ENCODE measurements at regions not wholly inside any gene's neighbourhood (a gene's known extent, or its start where the extent isn't known, plus 50 kb on each side); places are given as distances from the start of the nearest gene placed in this dataset.
"Not testable (repeated sequence)": the region's sequence is repeated elsewhere in the genome, so short reads cannot be mapped to it uniquely, and the experiment has no call there.

DNA sequence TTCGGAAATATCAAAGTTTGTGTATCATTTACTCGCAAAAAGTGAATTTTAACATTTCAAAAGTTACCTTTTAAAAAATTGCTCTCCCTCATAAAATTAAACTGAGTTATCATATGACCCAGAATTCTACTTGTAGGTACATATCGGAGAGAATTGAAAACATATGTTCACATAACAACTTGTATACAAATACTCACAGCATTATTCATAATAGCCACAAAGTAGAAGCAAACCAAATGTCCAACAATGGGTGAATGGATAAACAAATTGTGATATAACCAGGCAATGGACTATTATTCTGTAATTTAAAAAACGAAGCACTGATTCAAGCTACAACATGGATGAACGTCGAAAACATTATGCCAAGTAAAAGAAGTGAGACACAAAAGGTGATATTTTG, 412.0 kb upstream of the TCF4 start:
- no peak for DNase-seq

DNA sequence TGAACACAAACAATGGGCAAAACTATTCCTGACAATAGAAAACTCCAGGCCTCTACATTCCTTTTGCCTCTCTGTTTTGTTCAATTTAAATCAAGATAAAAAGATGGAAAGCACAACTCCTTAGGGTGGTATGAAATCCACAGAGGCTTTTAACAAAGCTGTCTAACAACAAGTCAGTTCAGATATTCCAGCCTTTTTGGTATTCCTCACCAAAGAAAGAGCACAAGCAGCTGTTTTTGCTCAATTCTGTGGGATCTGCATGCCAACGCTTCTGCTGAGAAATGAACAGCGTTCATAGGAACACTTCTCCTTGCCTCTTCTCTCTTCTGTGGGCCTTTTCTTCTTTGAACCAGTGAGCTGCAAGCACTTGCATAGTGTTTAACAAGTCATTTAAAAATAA, 411.6 kb upstream of the TCF4 start:
- DNase-seq = no peak

DNA sequence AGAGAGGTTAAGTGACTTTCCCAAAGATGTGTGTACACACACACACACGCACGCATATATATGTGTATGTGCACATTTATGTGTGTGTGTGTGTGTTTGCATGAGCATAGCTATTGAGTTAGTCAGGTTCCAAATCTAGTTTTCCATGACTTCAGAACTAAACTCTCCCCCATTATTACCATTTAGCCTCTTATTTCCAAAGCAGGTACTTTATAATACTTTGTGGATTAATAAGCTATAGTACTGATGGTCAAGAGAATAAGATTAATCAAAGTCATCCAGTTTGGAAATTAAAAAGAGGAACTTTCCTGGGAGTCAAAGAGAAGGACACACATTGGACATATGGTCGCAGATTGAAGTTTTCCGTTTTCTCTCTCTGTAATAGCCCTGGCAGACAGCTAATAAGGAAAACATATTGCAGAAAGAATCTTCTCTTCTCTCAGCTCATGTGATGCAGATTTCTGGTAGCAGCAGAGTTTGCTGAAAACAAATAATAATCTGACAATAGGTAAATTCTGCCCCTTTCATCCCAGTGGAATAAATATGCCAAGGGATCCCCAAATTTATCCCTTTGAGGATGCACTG, 410.9 kb upstream of the TCF4 start:
- no peak for DNase-seq

DNA sequence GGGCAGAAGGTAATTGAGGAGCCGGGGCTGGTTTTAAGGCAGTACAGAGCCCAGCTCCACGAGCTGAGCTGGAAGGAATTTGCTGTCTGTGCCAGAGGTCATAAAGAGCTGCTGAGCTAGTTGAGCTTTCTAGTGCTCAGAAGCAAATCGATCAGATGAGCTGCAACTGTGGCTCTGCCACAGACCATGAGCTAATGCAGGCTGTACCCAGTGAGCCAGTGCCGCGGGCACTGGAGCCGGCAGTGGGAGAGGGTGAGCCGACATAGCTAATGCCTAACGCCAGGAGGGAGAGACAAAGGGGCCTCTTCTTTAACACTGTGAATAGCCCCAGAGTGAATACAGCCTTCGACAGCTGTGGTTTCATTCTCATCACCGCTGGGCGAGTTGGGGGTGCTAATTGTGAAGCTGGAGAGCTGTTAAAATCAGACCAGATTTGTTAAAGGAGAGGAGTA, 410.1 kb upstream of the TCF4 start:
- DNase-seq = no peak

DNA sequence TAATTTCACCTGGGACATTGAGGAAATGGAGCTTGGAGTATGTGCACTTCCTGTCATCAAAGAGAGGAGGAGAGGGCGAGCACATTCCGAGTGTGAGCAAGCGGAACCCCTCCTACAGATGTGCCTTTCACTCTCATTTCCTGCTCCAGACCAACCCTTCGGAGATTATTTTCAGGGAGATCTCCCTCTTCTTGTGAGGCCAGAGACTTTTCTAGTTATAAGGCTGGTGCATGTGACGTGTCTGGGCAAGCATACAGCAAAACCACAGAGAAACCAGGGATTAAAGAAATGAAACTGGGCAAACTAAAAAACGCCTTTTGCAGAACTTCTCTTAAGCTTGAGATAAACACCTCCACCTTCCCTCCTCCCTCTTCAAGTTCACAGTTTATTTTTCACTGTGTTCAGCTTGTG, 409.2 kb upstream of the TCF4 start:
- DNase-seq = peak; percentile 2 to 3

DNA sequence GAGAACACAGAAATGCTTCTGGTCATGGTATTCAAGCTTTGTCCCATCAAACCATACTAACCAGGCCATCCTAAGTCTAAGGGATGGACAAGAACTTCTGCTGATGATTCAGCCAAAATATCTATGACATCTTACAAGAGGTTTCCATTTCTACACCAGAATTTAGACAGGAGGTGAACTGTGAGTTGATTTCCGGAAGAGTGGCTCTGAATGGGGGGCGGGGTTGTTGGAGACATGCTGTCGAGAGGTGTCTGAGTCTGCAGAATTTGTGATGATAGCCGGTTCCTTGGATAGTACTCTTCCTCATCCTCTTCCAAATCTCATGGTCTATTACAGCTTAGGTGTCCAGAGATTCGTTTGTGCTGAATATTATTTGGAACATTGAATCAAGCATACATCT, 408.7 kb upstream of the TCF4 start:
- DNase-seq = no peak

DNA sequence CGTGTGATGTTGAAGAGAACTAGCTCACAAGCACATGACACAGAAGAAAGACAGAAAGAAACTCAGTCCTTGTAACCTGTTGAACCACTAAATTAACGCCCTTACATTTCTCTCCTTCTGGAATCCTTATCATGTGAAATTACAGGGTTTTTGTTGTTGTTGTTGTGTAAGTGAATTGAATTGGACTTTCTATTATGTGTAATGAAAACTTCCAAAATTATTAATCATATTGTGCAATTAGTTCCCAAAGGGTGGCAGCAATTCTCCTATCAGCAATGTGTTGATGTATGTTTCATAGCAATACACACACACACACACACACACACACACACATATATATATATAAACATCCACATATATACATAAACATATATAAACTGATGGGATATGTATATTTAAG, 402.2 kb upstream of the TCF4 start:
- DNase-seq = no peak

DNA sequence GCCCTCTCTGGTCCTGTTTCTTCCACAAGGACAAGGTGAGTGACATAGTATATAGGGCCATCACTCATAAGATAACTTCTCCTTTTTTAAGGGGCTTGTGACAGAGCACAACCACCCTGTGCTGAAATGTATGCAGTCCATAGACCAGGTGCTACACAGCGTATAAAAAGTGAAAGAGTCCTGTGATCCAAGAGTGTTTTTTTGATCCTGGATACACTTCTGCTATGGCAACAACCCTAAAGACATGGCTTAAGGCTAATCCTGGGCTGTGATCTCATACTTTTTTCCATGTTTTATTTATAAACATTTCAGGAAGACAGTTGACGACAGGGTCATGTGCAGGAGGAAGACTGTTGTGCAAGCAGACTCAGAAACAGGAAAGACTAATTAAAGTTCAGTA, 400.5 kb upstream of the TCF4 start:
- DNase-seq = no peak

DNA sequence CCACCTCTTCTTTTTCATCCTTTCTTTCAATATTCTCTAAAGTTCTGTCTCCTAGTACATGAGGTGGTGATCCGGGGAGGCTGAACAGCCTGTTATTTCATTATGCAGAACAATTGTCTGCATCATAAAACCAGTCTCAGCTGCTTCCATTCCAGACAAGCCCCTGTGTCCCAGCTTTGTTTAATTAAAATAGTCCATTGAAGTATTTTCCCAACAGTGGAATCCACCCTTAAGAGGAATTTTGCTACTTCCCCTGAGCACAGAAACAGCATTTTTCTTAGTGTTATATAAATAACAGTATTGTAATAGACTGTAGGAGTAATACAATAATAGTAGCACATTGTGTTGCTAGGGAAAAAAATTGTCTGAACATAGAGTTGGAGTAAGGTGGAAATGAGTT, 395.4 kb upstream of the TCF4 start:
- no peak for DNase-seq

DNA sequence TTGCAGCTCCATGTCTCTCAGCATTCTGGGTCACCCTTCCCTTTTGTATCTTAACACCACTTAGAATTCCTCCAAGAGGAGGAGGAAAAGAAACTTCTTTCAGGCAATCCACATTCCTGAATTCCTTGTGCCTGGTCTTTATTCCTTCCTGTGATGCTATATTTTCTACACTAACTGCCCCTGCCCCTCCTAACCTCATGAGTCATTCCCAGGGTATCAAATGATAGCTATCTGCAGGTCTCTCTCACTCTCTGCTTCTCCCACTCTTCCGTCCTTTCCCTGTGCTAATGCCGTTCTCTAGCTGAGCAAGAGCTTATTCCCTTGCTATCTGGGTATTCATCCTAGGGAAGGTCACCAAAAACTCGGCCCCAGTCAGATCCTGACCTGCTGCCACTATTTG, 395.0 kb upstream of the TCF4 start:
- DNase-seq = no peak

DNA sequence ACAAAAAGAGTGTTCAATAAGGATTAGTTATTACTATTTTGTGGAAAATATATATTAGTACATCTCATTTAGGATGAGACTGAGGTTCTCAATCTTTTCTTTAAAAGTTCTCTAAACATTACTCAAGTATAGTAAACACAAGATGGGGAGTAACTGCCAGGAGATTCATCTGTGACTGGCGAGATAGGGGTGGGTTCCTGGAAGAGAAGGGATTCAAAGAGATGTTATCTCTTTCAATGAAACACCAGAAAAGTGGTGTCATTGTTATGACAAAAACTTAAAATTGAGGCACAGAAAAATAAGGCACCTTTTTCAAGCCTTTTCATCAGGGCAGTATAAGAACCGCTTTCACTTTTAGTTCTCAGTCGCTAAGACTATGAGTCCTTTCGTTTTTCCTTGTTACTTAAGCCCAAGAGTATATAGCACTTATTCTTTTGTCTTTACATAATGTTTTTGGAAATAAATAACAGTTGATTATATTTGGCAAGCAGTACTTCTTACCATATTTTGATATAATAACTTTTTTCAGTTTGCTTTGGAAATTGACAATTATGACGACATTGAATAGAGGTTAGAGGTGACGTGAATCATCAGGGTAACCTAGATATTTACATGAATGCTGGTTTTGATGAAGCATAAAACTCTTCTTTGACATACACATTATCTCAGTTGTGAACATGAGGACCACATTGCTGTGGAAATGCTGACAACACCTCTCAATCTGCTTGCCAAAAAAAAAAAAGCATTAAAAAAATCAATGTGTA, 393.9 kb upstream of the TCF4 start:
- DNase-seq = no peak

DNA sequence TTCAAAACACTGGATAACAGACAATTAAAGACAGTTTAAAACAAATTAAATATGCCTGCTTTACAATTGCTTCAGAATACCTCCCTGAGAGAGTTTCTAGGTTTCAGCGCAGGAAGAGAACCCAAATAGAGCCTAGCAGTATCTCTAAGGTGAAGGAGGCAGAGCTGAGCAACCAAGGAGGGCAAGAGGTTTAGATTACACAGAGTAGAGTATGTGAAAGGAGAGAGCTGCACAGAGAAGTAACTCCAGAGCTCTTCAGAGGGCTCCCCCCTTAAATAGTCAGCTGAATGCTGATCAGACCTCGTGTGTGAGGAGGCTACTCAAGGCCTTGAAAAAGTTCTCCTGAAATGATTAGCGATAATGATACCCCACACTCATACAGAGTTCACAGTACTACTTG, 386.5 kb upstream of the TCF4 start:
- no peak for DNase-seq

DNA sequence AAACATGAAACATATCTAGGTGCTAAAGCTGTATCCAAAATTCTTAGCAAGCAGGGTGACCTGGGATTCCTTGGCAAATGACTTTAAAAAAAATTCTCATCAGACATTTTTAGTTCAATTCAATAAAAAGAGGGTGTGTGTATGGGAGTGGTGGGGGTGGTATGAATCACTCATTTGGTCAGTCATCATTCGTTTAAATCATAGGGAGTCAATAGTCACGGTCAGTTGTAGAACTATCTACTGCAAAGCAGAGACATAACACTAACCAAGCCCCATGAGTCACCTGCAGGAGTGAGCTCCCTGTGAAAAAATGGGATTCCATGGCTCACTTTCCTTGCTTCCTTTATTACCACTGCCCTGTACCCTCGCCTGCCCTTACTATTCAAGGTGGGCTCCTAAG, 380.6 kb upstream of the TCF4 start:
- DNase-seq = no peak

DNA sequence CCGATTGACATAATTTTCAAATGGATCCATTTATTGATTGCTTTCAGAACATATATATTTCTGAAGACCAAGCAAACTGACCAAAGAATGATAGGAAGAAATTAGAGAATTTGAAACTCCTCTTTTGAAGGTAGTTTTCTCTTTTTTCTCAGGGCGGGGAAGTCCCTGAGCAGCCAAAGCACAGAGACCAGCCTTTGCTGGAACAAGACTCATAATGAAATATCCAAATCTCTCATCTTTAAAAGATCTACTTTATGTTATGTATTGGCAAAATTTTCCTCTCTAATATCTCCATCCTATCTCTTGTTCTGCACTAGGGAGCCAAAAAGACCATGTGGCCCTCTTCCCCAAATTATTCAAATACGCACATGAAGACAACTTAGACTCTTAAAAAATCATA, 379.0 kb upstream of the TCF4 start:
- DNase-seq = no peak

DNA sequence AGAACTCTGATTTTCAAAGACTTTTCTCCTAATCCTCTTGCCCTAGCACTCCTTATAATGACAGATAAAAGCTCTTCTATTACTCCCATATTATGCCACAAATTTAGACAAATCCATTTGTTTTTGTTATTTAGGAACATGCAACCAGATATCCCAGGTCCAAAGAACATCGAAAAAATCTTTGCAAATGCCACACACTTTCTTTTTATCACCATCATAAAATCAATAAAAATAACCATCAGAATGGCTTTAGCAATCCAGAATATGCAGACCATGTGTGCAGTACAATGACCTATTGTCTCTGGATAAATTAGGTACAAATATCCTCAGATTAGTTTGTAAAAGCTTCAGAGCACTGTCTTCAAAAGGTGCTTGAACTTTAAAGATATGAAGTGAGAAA, 376.2 kb upstream of the TCF4 start:
- DNase-seq = no peak

DNA sequence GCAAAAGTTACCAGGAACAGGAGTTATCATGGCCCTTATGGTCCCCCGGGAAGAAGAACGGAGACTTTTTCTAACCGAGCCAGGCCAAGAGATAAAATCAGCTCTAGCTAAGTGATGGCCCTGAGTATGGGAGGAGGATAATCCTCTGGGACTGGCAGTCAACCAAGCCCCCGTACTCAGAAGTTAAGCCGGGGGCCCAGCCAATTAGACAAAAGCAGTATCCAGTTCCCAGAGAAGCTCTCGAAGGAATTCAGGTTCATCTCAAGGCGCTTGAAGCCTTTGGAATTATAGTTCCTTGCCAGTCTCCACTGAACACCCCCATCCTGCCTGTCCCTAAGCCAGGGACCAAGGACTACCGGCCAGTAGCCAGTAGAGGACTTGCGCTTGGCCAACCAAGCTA, 365.3 kb upstream of the TCF4 start:
- no peak for DNase-seq

DNA sequence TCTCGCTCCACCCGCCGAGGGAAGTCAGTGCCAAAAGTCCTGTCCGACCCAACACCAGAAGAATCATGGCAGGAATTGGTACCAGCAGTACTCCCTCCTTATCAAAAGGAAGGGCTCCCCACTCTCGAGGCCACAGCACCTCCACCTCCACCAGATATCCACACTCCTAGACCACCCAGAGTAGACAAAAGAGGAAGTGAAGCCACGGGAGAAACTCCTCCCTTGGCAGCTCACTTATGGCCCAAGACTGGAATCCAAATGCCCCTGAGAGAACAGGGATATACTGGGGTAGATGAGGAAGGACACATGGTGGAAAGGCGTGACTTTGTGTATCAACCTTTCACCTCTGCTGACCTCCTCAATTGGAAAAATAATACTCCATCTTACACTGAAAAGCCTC, 363.7 kb upstream of the TCF4 start:
- not testable (repeated sequence) for DNase-seq

DNA sequence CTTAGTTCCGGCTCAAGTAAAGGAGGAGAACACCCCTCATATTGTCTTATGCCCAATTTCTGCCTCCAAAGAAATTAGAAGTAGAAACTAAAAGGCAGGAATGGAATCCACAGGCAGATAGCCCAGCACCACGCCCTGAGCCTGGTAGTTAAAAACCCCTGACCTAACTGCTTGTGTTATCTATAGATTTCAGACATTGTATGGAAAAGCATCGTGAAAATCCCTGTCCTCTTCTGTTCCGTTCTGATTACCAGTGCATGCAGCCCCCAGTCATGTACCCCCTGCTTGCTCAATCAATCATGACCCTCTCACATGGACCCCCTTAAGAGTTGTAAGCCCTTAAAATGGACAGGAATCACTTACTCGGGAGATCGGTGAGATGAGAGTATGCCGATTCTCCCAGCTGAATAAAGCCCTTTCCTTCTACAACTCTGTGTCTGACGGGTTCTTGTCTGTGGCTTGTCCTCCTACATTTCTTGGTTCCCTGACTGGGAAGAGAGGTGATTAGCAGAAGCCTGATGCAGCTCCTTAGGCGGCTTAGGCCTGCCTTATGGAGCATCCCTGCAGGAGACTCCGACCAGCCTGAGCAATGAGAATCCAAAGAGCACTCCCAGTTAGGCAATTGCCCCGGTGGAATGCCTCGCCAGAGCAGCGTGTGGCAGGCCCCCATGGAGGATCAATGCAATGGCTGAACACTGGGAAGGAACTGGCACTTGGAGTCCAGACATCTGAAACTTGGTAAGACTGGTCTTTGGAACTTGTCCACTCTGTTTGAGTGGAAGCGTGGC, 362.6 kb upstream of the TCF4 start:
- DNase-seq = no peak

DNA sequence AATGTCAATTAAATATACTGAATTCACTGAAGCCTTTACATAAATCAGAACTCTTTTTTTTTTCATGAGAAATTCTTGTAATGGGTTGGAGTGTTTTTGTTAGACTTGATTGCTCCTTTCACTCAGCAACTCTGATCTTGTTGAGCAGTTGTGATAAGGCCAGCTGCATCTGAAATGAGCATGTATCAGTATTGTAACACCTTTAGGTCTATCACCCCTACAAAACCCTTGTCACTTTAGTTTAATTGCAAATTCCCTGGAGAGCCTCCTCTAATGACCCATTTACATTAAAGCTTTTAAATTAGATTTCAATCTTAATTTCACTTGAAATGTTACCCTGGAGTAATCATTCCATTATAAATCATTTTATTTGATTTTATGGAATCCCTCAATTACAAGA, 346.8 kb upstream of the TCF4 start:
- no peak for DNase-seq

DNA sequence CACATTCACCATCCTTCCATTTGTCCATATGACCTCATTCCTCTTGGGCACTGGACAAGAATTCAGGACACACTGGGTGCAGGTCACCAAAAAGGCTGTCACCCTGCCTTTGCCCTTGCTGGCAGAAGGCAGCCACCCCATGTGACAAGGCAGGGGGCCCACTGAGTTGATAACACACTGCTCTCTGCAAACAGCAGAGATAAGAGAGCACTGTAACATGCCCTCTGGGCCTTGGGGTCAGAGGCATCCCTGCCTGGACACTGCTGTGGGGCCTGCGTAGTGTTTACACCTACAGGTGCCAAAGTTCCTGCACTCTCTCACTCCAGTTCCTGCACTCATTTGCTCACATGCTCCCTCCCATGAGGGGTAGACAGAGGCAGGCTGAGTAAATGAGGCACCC, 344.7 kb upstream of the TCF4 start:
- DNase-seq = no peak

DNA sequence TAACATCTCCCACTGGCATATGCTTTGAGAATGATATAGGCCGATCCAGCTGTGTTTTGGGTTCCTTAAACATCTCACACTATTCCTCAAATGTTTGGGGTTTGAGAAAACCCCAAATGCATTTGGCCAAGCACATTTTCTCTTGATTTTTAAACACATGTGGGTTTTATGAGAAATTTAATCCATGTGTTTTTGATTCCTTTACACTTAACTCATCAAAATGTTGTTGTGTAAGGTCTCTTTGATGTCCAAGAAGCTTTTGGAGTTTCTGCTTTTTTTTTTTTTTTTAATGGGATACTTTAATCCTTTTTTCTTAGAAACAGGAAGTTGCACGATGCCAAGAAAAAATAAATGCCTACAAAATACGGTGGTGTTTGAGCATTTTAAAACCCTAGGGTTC, 339.8 kb upstream of the TCF4 start:
- DNase-seq = no peak

DNA sequence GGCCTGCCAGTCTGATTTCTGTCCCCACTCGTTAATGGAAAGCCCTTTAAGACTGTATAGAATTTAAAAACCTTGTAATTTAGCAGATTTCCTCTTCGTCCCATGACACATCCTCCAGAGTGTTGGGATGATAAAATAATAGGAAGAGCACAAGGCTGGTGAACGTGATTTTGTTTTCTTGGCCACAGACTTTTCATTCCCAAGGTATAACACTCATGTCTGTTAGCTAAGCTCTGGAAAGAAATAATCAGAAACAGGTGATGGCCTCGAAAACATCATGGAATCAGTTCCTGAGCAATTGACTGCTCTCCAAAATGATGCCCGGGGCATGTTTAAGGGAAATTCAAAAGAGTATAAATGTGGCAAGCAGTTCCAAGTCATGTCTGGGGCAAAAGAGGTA, 337.8 kb upstream of the TCF4 start:
- no peak for DNase-seq

DNA sequence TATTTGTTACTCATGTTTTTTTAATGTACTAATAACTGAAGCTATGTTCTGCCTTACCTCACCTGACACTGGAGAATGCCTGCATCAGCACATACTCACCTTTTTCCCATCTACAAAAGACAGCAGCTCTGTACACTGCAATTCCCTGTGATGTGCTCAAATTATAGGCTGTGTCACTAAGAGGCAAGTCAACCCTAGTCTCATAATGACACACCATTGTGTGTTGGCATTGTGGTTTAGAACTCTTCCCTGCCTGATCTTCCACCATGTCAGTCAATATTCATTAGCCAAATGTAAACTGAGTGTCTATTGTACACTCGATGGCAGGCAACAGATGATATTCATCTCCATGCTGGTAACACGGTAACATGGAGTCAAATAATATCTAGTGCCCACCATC, 332.1 kb upstream of the TCF4 start:
- DNase-seq = no peak

DNA sequence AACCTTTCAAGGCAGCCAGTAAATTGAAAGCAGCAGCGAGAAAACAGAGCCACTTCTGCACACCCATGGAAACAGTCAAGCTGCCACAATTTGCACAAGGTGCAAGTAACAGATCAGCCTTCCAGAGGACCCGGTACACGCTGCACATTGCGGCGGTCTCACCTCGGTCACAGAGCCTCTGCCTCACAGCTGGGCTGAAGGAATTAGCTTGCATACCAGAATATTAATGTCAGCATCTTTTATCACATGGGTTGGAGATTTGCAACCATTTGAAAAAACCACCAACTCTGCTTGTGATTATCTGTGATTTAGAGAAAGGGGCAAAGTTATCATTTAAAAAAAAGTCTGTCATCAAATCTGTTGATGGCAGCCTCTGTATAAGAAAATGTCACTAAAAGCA, 330.5 kb upstream of the TCF4 start:
- DNase-seq = no peak
